Hepatocyte (in vitro differentiated cells): ENCODE measurements at regions not wholly inside any gene's neighbourhood (a gene's known extent, or its start where the extent isn't known, plus 50 kb on each side); places are given as distances from the start of the nearest gene placed in this dataset.

Experiments
- EZH2 ChIP-seq: fragments of 200-600 bp; sonication (generic); IDR thresholded peaks from 2 replicates; pipeline ENCODE4 v1.6.1; 2016; ENCODE audit warnings: antibody characterized with exemption, mild to moderate bottlenecking, borderline replicate concordance
- TF ChIP-seq, protein P1 (sequence below): fragments of 200-600 bp; sonication (generic); IDR thresholded peaks from 2 replicates; pipeline ENCODE4 v1.5.1; 2016; ENCODE audit warnings: antibody characterized with exemption, mild to moderate bottlenecking; ENCODE audit not compliant: poor library complexity

DNA sequence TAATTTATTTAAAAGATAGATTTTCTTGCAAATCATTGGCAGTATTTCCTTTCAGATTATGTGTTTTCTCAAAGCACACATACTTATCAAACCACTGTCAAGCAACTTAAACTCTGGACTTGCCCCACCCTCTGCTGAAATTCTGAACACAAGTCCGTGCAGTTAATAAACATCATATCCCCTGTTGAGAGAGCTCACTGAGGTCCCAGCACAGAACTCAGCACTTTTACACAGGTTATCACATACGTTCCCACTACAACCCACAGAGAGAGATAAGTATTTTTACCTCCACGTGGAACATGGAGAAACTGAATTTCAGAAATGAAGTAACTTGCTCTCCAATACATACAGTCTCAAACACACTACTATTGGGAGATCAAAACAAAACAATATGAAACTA is 267.6 kb upstream of the IGF1R start:
- TF ChIP-seq, protein P1, sequence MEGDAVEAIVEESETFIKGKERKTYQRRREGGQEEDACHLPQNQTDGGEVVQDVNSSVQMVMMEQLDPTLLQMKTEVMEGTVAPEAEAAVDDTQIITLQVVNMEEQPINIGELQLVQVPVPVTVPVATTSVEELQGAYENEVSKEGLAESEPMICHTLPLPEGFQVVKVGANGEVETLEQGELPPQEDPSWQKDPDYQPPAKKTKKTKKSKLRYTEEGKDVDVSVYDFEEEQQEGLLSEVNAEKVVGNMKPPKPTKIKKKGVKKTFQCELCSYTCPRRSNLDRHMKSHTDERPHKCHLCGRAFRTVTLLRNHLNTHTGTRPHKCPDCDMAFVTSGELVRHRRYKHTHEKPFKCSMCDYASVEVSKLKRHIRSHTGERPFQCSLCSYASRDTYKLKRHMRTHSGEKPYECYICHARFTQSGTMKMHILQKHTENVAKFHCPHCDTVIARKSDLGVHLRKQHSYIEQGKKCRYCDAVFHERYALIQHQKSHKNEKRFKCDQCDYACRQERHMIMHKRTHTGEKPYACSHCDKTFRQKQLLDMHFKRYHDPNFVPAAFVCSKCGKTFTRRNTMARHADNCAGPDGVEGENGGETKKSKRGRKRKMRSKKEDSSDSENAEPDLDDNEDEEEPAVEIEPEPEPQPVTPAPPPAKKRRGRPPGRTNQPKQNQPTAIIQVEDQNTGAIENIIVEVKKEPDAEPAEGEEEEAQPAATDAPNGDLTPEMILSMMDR, result no peak
- no peak for TF ChIP-seq EZH2
